Stomach (tissue), 4 donors: ENCODE measurements at regions not wholly inside any gene's neighbourhood (a gene's known extent, or its start where the extent isn't known, plus 50 kb on each side); places are given as distances from the start of the nearest gene placed in this dataset.

ENCODE experiments used
- EP300 ChIP-seq: sonication (generic); formaldehyde crosslinking; IDR thresholded peaks from one replicate; pipeline ENCODE4 v1.6.1; 2017; ENCODE audit warnings: antibody characterized with exemption
- POLR2A ChIP-seq, 4 donors: fragments of 450-650 bp; IDR thresholded peaks; one replicate each; pipeline ENCODE4 v1.6.1; 2016; ENCODE audit warnings: antibody characterized with exemption in 4 of 4, control low read depth in 2 of 4, mild to moderate bottlenecking in 1 of 4, moderate library complexity in 1 of 4
- POLR2AphosphoS5 ChIP-seq, 3 donors: sonication (generic); formaldehyde crosslinking; IDR thresholded peaks; one replicate each; pipeline ENCODE4 v1.6.1; 2016; ENCODE audit warnings: antibody characterized with exemption in 3 of 3
- TF ChIP-seq, protein P1 (sequence below), 7 experiments: fragments of 450-650 bp in 4 of 7; fragments of 200-600 bp in 3 of 7; sonication (generic) in 3 of 7; IDR thresholded peaks; one replicate each; pipeline ENCODE4 v1.5.1; 2016 to 2019; ENCODE audit warnings: antibody characterized with exemption in 7 of 7, control low read depth in 2 of 7, mild to moderate bottlenecking in 1 of 7

DNA sequence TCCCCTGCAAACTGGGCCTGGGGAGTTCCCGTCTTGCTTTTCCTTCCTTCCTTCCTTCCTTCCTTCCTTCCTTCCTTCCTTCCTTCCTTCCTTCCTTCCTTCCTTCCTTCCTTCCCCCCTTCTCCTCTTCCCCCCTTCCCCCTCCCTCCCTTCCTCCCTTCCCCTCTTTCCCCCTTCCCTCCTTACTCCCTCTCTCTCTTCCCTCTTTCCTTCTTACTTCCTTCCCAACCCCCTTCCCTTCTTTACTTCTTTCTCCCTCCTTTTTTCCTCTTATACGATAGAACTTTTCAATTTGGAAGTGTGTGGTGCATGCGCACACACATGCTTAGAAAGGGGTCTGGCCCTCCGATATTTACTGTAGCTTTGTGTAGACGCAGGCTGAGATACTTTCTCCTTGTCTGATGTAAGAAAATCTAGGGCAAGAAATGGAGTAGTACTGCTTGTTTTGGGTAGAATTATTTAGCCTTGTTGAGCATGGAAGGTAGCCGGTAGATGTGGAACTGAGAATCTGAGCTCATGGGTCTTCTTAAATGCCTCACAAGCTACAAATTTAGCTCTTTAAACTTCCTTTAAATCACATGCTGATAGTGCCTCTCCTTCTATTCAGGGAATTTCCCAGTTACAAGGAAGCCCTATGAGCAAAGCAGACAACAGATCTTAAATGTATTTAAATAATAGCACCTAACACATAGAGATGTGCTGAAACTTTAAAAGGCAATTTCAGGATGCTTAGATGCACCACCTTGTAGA, 189.6 kb downstream of the GPAT3 start:
- no peak for TF ChIP-seq POLR2A (IDR thresholded peaks at IDR 0.05)
- TF ChIP-seq, protein P1, sequence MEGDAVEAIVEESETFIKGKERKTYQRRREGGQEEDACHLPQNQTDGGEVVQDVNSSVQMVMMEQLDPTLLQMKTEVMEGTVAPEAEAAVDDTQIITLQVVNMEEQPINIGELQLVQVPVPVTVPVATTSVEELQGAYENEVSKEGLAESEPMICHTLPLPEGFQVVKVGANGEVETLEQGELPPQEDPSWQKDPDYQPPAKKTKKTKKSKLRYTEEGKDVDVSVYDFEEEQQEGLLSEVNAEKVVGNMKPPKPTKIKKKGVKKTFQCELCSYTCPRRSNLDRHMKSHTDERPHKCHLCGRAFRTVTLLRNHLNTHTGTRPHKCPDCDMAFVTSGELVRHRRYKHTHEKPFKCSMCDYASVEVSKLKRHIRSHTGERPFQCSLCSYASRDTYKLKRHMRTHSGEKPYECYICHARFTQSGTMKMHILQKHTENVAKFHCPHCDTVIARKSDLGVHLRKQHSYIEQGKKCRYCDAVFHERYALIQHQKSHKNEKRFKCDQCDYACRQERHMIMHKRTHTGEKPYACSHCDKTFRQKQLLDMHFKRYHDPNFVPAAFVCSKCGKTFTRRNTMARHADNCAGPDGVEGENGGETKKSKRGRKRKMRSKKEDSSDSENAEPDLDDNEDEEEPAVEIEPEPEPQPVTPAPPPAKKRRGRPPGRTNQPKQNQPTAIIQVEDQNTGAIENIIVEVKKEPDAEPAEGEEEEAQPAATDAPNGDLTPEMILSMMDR (IDR thresholded peaks at IDR 0.05): no peak
- TF ChIP-seq EP300: no peak
- TF ChIP-seq POLR2AphosphoS5 (IDR thresholded peaks at IDR 0.05): no peak
